K562 (cell line): ENCODE measurements at regions not wholly inside any gene's neighbourhood (a gene's known extent, or its start where the extent isn't known, plus 50 kb on each side); places are given as distances from the start of the nearest gene placed in this dataset.

Experiments used
- ATAC-seq: fragments of 200-7000 bp; cut with Tn5 transposase; 3 replicates; pipeline ENCODE4 v1.9.1; 2020; ENCODE audit warnings: moderate library complexity
- BruUV-seq: library from RNA; stranded (reverse); fragments of 400-500 nt; replicated peaks from 2 replicates; lab custom pipeline; 2021; lab: Mats Ljungman, UMichigan
- CTCF ChIA-PET: fragments of 300-600 bp; formaldehyde crosslinking; extraction: SDS; loops from one replicate; lab custom pipeline; 2021; ENCODE audit warnings: low intra/inter-chr PET ratio; lab: Yijun Ruan, JAX
- POLR2A ChIA-PET: fragments of 300-600, 350-650 bp; sonication (Branson Sonifier 250); formaldehyde crosslinking; extraction: SDS; loops from one replicate; lab custom pipeline; 2021; ENCODE audit warnings: antibody characterized with exemption, inconsistent platforms; lab: Yijun Ruan, JAX
- DNase-seq, 4 experiments: peaks; one replicate each; pipeline versions ENCODE4 v3.0.0 to v3.0.0-alpha.2; 2011 to 2018; ENCODE audit warnings: low spot score in 3 of 4, mixed read lengths in 3 of 4; ENCODE audit errors: extremely low read depth in 1 of 4
- FAIRE-seq: peaks from 2 replicates; lab custom pipeline; 2011; peaks lifted over from hg19 to GRCh38; lab: Jason Lieb, UNC
- H2AFZ ChIP-seq: 2 replicates; pipeline ENCODE4 v1.6.0; 2011; ENCODE audit warnings: low read depth, low read length, control low read depth, inconsistent platforms
- H3K27ac ChIP-seq: fragments of 200-600 bp; 3 replicates; pipeline ENCODE4 v1.8.0; 2011; ENCODE audit warnings: low read depth, mild to moderate bottlenecking, control low read depth, inconsistent platforms, low read length, moderate library complexity, mixed read lengths; ENCODE audit errors: extremely low read depth
- H3K27me3 ChIP-seq, 2 experiments: fragments of 300-600 bp in 1 of 2; 2 replicates in 1 of 2; 3 replicates in 1 of 2; pipeline versions ENCODE4 v1.6.0 to v1.8.0; 2011; ENCODE audit warnings: inconsistent platforms in 2 of 2, low read length in 2 of 2, mild to moderate bottlenecking in 1 of 2, mixed read lengths in 1 of 2, moderate library complexity in 1 of 2; ENCODE audit not compliant: control insufficient read depth in 2 of 2, insufficient read depth in 2 of 2
- H3K36me3 ChIP-seq: fragments of 300-600 bp; 3 replicates; pipeline ENCODE4 v1.8.0; 2011; ENCODE audit warnings: mild to moderate bottlenecking, low read length, inconsistent platforms; ENCODE audit not compliant: control insufficient read depth, insufficient read depth
- H3K4me1 ChIP-seq, 2 experiments: fragments of 200-600 bp in 1 of 2; replicated peaks in 1 of 2; 2 replicates in 1 of 2; 3 replicates in 1 of 2; pipeline versions ENCODE4 v1.5.1 to v1.8.0; 2011; ENCODE audit warnings: inconsistent platforms in 2 of 2, low read length in 2 of 2, mild to moderate bottlenecking in 1 of 2, mixed read lengths in 1 of 2, moderate library complexity in 1 of 2; ENCODE audit not compliant: control insufficient read depth in 2 of 2, insufficient read depth in 2 of 2
- H3K4me2 ChIP-seq: 2 replicates; pipeline ENCODE4 v1.6.1; 2011; ENCODE audit warnings: low read length, control low read depth, inconsistent platforms, mixed read lengths; ENCODE audit not compliant: insufficient read depth
- H3K4me3 ChIP-seq: fragments of 200-600 bp; sonication (generic), shearing (Covaris generic); 2 replicates; pipeline ENCODE4 v1.5.1; 2016; ENCODE audit warnings: control low read depth, inconsistent platforms
- H3K79me2 ChIP-seq: fragments of 200-600 bp; 3 replicates; pipeline ENCODE4 v1.8.0; 2011; ENCODE audit warnings: low read length, inconsistent platforms; ENCODE audit not compliant: control insufficient read depth, insufficient read depth
- H3K9ac ChIP-seq, 2 experiments: 2 replicates each; pipeline versions ENCODE4 v1.6.0 to v1.6.1; 2011; ENCODE audit warnings: low read depth in 2 of 2, low read length in 2 of 2, control low read depth in 1 of 2, inconsistent platforms in 1 of 2, mild to moderate bottlenecking in 1 of 2, mixed read lengths in 1 of 2; ENCODE audit not compliant: insufficient read depth in 1 of 2
- H3K9me1 ChIP-seq: one replicate; pipeline ENCODE4 v1.6.0; 2011; ENCODE audit warnings: inconsistent platforms, mild to moderate bottlenecking, low read length, moderate library complexity; ENCODE audit not compliant: control insufficient read depth, insufficient read depth
- H3K9me3 ChIP-seq: replicated peaks from 2 replicates; pipeline ENCODE4 v1.5.1; 2011; ENCODE audit warnings: low read depth, low read length, inconsistent platforms; ENCODE audit not compliant: control insufficient read depth, insufficient read depth
- H4K20me1 ChIP-seq: replicated peaks from 2 replicates; pipeline ENCODE4 v1.6.1; 2011; ENCODE audit warnings: low read length, inconsistent platforms, mixed read lengths; ENCODE audit not compliant: control insufficient read depth, insufficient read depth
- CXXC5 ChIP-seq: fragments of 250-450 bp; sonication (Bioruptor Pico); IDR thresholded peaks from 2 replicates; pipeline ENCODE4 v1.8.0; 2022; ENCODE audit warnings: inconsistent platforms, mild to moderate bottlenecking, moderate library complexity
- FOSL1 ChIP-seq: fragments of 200-800 bp; sonication (Bioruptor generic); conservative IDR thresholded peaks from 2 replicates; pipeline ENCODE4 v1.6.1; 2016; ENCODE audit warnings: missing genetic modification characterization, missing compliant biosample characterization
- HLTF ChIP-seq: fragments of 450-650 bp; IDR thresholded peaks from 2 replicates; pipeline ENCODE4 v1.6.1; 2016
- MEIS2 ChIP-seq: fragments of 450-650 bp; IDR thresholded peaks from 2 replicates; pipeline ENCODE4 v1.6.1; 2014; ENCODE audit warnings: mild to moderate bottlenecking; ENCODE audit not compliant: partially characterized antibody
- MTA2 ChIP-seq: fragments of 450-650 bp; IDR thresholded peaks from 2 replicates; pipeline ENCODE4 v1.6.1; 2016; ENCODE audit warnings: low read depth
- POLR2G ChIP-seq: fragments of 200-400 bp; formaldehyde crosslinking; IDR thresholded peaks from 2 replicates; pipeline ENCODE4 v1.6.1; 2017; ENCODE audit warnings: low read depth, mild to moderate bottlenecking, antibody characterized with exemption, low read length, moderate library complexity
- TEAD1 ChIP-seq, 2 experiments: fragments of 450-650 bp in 1 of 2; sonication (generic) in 1 of 2; formaldehyde crosslinking; IDR thresholded peaks; 2 replicates each; pipeline versions ENCODE4 v1.4.0 to v1.8.0; 2020 to 2022; ENCODE audit warnings: mild to moderate bottlenecking in 2 of 2, missing genetic modification reagents in 1 of 2
- ZNF140 ChIP-seq: fragments of 250-450 bp; sonication (Bioruptor Pico); IDR thresholded peaks from 2 replicates; pipeline ENCODE4 v1.8.0; 2021; ENCODE audit warnings: moderate library complexity, mild to moderate bottlenecking, inconsistent platforms
- ZNF384 ChIP-seq: IDR thresholded peaks from 2 replicates; pipeline ENCODE4 v1.6.1; 2012; ENCODE audit warnings: low read depth, low read length, improper control_type of control experiment
- ZNF561 ChIP-seq: fragments of 450-650 bp; formaldehyde crosslinking; conservative IDR thresholded peaks from 2 replicates; pipeline ENCODE4 v1.4.0; 2020; ENCODE audit warnings: mild to moderate bottlenecking, moderate library complexity
- WGBS: fragments of 100-300 bp; shearing (Covaris generic); methylation state at CpG from one replicate; pipeline ENCODE4 v1.1.6; 2016; ENCODE audit warnings: low coverage, mixed read lengths; ENCODE audit not compliant: insufficient coverage; ENCODE audit errors: missing lambda C conversion rate; 5-methylcytosine and 5-hydroxymethylcytosine counted together
- in situ Hi-C: fragments of 300-500 bp; cut with MboI; formaldehyde crosslinking; loops from 4 replicates; pipeline ENCODE4 v1.15.0; 2018; ENCODE audit warnings: inconsistent platforms, mixed read lengths
- intact Hi-C: fragments of 100-400 bp; cut with micrococcal nuclease; formaldehyde crosslinking; loops from 2 replicates; pipeline ENCODE4 v1.14.2; 2022
- TF ChIP-seq, protein P1 (sequence below): sonication (generic); formaldehyde crosslinking; IDR thresholded peaks from 2 replicates; pipeline ENCODE4 v1.8.1; 2022; ENCODE audit warnings: missing genetic modification reagents
- TF ChIP-seq, protein P2 (sequence below): sonication (generic); IDR thresholded peaks from 2 replicates; pipeline ENCODE4 v1.6.1; 2016
- TF ChIP-seq, protein P3 (sequence below): sonication (generic); formaldehyde crosslinking; IDR thresholded peaks from 2 replicates; pipeline ENCODE4 v1.8.0; 2023; ENCODE audit warnings: mild to moderate bottlenecking, missing genetic modification reagents

DNA sequence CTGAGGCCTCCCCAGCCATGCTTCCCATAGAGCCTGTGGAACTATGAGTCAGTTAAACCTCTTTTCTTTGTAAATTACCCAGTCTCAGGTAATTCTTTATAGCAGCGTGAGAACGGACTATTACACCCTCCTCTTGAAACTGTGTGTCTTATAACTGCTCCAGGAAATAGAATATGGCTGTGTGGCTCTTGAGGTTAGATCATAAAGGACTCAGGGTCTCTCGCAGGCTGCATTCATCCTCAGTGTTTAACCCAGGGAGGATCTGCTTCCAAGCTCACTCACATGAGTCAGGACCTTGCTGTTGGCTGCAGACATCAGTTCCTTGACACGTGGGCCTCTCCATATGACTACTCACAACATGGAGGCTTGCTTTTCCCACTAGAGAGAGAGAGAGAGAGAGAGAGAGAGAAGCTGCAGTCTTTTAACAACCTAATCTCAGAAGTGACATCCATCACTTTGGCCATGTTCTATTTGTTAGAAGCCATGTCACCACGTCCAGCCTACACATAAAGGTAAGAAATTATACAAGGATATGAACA lies 114.3 kb upstream of the UBE2E1 start:
- in situ Hi-C loops: no loop called here
- 0% methylated on average over 5 of the region's 5 CpGs for WGBS
- no peak overlapping the region for H3K9ac ChIP-seq
- no peaks in the 10 kb centered on the region for H3K9me1 ChIP-seq
- intact Hi-C loops: no loop called here
- CTCF ChIA-PET: no interaction called here
- no peaks in the 10 kb centered on the region for H4K20me1 ChIP-seq
- H3K4me1 ChIP-seq: no peaks in the 10 kb centered on the region
- DNase-seq (no peak), FAIRE-seq (no peak), ATAC-seq (no peak)
- H3K4me3 ChIP-seq: no peak overlapping the region
- peaks cover 6 to 9% of the 10 kb centered on the region in 2 experiments; a peak in 3 of 5 replicates for H3K27me3 ChIP-seq
- no TSS peak for BruUV-seq
- H3K4me2 ChIP-seq: no peak overlapping the region
- no peaks in the 10 kb centered on the region for H3K9me3 ChIP-seq
- POLR2A ChIA-PET: no interaction called here
- TF ChIP-seq, protein P1, sequence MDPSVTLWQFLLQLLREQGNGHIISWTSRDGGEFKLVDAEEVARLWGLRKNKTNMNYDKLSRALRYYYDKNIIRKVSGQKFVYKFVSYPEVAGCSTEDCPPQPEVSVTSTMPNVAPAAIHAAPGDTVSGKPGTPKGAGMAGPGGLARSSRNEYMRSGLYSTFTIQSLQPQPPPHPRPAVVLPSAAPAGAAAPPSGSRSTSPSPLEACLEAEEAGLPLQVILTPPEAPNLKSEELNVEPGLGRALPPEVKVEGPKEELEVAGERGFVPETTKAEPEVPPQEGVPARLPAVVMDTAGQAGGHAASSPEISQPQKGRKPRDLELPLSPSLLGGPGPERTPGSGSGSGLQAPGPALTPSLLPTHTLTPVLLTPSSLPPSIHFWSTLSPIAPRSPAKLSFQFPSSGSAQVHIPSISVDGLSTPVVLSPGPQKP (CRISPR knock-in tag): no peak
- TF ChIP-seq CXXC5 (CRISPR knock-in tag): no peak
- TF ChIP-seq ZNF561 (CRISPR knock-in tag): no peak
- TF ChIP-seq HLTF: no peak
- no peak for TF ChIP-seq FOSL1
- TF ChIP-seq, protein P2, sequence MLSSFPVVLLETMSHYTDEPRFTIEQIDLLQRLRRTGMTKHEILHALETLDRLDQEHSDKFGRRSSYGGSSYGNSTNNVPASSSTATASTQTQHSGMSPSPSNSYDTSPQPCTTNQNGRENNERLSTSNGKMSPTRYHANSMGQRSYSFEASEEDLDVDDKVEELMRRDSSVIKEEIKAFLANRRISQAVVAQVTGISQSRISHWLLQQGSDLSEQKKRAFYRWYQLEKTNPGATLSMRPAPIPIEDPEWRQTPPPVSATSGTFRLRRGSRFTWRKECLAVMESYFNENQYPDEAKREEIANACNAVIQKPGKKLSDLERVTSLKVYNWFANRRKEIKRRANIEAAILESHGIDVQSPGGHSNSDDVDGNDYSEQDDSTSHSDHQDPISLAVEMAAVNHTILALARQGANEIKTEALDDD: no peak
- no peak for TF ChIP-seq ZNF140 (CRISPR knock-in tag)
- no peak for TF ChIP-seq MTA2
- TF ChIP-seq POLR2G: no peak
- no peak for TF ChIP-seq TEAD1 (CRISPR knock-in tag; IDR thresholded peaks at IDR 0.05)
- TF ChIP-seq, protein P3, sequence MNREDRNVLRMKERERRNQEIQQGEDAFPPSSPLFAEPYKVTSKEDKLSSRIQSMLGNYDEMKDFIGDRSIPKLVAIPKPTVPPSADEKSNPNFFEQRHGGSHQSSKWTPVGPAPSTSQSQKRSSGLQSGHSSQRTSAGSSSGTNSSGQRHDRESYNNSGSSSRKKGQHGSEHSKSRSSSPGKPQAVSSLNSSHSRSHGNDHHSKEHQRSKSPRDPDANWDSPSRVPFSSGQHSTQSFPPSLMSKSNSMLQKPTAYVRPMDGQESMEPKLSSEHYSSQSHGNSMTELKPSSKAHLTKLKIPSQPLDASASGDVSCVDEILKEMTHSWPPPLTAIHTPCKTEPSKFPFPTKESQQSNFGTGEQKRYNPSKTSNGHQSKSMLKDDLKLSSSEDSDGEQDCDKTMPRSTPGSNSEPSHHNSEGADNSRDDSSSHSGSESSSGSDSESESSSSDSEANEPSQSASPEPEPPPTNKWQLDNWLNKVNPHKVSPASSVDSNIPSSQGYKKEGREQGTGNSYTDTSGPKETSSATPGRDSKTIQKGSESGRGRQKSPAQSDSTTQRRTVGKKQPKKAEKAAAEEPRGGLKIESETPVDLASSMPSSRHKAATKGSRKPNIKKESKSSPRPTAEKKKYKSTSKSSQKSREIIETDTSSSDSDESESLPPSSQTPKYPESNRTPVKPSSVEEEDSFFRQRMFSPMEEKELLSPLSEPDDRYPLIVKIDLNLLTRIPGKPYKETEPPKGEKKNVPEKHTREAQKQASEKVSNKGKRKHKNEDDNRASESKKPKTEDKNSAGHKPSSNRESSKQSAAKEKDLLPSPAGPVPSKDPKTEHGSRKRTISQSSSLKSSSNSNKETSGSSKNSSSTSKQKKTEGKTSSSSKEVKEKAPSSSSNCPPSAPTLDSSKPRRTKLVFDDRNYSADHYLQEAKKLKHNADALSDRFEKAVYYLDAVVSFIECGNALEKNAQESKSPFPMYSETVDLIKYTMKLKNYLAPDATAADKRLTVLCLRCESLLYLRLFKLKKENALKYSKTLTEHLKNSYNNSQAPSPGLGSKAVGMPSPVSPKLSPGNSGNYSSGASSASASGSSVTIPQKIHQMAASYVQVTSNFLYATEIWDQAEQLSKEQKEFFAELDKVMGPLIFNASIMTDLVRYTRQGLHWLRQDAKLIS (CRISPR knock-in tag): no peak
- TF ChIP-seq ZNF384: no peak
- no peak for TF ChIP-seq MEIS2
- no peak overlapping the region for H2AFZ ChIP-seq
- no peaks in the 10 kb centered on the region for H3K36me3 ChIP-seq
- no peak overlapping the region for H3K27ac ChIP-seq
- H3K79me2 ChIP-seq: no peaks in the 10 kb centered on the region
